Activated CD4-positive, alpha-beta T cell treated with anti-CD3 and anti-CD28 coated beads, Interleukin-2, amount 50 U/mL, for 48 hours (primary cell): ENCODE measurements at regions not wholly inside any gene's neighbourhood (a gene's known extent, or its start where the extent isn't known, plus 50 kb on each side); places are given as distances from the start of the nearest gene placed in this dataset.
A peak's percentile ranks its signal among the peaks of the same experiment; 100 is the strongest.

Source experiments
- DNase-seq, 2 experiments: peaks; one replicate each; pipeline ENCODE4 v3.0.0-alpha.2; 2020

DNA sequence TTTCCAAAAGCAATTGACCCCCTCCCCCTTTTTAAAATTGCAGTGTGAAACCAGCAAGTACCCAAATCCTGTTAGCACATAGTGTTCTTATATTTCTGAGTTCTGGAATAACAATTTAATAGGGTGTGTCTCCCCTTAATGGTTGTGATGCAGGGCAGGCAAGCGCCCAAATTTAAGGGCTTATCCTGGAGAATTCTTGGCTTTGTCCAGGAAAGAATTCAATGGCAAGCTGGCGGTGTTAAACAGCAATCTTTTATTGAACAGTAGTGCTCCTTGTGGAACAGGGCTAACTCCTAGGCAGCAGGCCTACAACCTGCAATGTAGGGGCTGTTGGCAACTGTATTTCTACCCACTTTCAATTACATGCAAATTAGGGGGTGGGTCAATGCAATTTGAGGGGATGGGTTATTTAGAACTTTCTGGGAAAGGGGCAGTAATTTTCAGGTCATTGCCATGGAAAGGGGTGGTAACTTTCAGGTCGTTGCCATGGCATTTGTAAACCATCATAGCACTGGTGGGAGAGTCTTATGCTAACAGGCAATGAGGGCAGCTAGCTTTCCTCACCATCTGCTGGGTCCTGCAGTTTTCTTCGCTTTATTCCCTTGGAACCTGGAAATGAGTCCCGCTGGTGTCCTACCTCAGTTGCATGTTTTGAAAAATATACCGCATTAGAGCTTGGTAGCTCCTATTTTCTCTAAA, 149.0 kb upstream of the KCTD1 start:
- no peak for DNase-seq

DNA sequence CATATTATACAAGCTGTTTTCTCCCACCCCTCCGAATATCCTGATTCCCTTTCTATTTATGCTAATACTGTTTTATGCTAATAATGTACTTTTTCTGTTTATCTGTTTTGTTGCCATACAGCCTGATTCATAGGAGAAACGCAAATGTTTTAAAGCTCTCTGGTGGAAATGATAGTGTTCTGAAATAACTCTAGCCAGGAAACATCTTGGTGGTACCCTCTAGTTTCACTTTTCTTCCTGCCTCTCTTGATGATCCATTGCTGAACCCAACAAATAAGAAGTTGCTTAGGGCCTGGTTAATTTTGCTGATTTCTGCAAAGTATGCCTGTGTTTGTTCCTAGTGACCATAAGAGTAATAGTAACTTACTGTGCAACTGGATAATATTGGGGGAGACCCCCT, 148.4 kb upstream of the KCTD1 start:
- no peak for DNase-seq

DNA sequence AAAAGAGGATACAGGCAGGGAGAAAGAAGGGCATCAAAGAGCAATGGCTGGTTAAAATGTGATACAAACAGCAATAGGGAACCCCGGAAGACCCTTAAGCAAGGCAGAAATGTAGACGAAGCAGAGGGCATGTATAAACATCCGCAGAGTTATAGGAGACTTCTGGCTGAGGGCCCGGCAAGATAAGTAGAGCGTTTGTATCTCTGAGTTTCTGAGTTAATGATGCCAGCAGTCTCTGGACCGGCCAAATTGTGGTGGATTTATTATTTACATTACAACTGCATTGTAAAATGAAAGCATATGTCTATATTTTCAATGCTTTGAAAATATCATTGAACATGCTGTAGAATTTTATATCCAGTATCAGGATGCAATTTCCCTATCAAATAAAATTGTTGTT, 148.0 kb upstream of the KCTD1 start:
- DNase-seq = no peak

DNA sequence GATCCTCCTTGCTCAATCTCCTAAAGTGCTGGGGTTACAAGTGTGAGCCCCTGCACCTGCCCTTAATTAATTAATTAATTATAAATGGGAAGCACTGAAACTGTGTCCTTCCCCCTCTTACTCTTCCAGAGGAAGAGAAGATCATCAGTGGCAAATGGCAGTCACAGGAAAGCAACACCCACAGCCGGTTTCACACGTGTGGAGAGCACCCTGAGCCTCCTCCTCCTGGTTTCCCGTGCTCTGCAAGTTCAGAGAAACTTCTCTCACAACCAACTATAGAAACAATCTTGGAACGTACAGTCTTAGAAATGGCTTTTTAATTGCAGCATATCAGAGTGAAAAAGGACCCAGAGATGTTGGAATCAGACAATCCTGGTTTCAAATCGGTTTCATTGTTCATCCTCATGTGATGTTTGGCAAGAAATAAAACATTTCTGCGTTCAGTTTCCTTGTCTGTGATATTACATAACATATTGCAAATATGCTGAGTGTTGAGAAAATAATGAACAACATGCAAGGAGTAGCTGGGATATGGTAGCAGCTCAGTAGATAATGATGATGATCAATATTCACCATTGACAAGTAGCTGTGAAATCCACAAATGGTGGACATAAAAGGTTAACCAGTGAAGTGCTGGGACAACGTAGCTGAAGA, 141.0 kb upstream of the KCTD1 start:
- no peak for DNase-seq

DNA sequence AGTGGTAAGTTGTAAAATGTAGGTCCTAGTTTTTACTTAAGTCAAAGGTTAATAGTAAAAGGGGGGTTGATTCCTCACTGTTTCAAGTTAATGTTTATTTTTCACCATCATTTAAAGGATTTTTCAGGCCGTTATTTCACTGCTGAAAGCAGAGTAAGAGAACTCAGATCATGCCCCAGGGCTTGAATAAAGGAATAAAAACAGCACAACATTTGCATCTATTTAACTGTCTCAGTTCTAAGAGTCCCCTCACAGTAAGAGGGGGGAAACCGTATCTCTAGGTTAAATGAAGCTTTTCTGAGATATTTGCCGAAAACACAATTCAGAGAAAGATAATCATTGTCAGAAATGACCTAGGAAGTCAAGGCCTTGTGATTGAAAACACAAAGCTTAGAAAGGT, 138.2 kb upstream of the KCTD1 start:
- DNase-seq = no peak

DNA sequence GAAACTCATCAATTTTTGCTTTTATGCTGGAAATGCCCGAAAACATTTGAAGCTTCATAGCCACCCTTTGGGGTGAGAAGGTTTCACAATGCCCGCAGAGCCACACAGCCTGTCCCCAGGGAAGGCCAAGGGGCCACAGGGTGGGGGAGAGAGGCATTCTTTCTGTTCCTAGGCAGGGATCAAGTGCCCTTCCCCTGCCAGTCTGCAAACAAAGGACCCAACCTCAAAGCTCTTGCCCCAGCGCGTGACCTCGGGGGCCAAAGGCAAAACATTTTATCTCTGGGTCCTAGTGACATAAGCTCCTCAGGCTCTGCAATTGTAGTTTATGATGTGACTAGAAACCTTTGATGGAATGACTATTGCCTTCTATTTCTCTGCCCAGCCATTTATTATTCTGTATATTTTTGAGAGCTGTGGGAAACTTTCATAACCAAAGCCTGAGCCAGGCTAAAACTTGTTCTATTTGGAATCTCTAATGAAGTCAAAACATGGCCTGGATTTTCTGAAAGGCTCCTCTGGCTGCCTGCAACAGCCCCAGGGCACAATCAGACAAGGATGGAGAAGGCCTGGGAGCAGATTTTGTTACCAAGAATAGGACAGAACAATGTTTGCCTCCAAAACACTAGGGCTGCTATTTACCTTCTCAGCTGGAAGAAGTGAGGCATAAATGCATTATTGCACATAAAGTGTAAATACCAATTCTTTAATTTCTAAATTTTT, 137.2 kb upstream of the KCTD1 start:
- DNase-seq = no peak

DNA sequence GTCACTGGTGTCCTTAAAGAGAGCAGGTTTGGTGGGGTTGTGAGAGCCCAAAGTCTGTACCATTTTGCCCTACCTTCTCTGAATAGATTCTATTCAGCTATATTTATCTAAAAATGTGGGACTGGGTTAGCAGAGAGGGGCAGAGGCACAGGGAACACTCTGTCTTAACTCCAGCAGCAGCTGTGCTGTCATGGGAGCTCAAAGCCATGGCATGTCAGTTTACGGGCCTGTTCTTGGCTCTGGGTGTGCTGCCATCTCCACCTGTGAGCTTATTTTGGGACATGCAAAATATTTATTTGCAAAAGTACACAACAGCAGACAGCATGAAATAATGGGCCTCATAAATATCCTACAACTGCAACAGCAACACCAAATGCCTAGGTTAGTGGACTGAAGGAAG, 129.6 kb upstream of the KCTD1 start:
- DNase-seq = no peak

DNA sequence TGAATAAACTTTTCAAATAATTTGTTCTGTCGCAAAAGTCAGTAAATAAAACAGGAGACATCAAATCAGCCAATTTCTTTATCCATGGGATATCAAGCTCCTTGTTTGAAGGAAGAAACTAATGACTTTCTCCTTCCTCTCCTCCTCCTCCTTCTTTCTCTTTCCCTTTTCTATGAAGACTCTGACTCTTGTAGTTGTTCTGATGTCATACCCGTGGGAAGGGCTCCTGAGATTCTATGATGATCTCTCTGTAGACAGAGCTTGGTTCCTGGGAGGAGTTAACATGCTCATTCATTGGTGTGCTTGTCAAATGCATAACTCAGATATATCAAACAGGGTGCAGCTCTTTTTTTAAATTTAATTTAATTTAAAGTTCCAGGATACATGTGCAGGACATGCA, 118.7 kb upstream of the KCTD1 start:
- DNase-seq = no peak

DNA sequence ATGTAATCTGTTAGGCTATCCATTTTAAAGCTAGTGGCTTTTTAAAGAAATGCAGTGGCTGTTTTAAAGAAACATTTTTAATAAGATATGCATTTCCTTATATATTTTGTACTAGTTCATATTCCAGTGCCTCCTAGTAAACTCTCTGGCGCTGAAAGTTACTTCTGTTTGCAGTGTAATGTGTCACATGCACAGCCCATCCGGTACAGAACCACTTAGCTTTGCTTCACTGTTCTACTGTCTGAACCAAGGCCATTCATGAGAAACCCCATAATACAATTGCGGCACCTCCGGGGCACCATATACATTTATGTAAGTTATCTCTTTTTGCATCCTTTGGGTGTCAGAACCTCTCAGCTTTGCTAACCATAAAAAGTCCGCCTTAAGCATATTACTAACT, 114.6 kb upstream of the KCTD1 start:
- no peak for DNase-seq

DNA sequence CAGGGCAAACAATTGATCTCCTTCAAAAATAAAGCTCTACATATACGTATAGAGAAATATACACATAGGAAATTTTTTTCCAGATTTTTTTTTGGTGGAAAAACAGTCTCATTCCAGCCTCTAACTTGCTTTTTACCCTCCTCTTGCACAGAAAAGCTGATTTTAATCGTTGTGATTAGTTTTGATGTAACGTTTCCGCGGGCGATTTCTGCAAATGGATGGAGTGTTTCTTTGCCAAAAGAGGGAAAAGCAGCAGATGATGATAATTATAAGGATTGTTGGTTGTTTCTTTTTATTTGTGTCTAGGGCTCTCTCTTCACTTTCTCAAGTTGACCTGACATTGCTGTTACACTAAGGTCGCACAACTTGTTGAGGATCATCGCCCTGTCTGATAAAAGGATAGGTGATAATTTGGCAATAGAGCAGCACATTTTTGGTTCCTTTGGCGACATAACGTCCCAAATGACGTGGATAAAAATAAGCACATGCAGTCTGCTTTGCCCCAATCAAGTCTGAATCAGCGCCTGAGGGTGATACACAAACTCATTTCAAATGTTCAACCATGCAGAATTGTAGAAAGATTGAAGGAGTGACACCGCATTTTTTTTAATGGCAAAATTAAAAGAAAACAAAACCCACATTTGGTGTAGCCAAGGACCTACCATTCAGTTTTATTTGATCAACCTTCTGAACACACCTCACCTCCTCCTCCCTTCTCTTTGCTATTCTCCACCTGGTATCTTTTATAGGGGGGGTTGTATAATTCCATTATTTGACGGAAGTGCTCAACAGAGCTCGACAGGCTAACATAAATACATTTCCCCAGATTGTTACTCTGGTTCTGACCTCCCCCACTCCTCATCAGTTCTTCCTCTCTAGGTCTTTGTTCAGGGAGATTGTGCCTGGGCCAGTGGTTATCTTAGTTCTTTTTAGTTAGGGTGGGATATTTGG, 109.6 kb upstream of the KCTD1 start:
- DNase-seq = no peak

DNA sequence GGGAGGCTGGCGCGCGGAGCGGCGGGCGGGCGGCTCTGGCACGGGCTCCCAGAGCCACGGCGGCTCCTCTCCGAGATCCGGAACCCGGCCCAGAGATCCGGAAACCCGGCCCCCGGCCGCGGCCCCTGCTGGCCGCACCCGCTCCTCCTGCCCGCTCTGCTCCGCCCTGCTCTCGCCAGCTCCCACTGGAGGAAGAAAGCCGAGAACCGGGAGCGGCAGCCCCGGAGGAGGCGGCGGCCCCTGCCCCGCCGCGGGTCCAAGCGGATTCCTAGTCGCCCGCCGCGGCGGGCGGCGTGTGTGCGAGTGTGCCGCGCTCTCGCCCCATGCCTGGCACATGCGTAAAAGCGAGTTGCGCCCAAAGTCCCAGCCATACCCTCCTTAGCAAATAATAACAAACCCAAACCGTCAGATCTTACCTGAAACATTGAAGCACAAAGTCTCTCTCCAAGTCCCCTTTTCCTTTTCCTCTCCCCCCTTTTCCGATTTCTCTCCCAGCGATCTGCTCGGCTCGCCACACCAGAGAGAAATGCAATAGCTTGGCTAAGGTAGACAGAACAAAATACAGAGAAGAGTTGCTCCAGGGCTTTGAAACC, 108.7 kb upstream of the KCTD1 start:
- peak; percentile 10 to 24 for DNase-seq

DNA sequence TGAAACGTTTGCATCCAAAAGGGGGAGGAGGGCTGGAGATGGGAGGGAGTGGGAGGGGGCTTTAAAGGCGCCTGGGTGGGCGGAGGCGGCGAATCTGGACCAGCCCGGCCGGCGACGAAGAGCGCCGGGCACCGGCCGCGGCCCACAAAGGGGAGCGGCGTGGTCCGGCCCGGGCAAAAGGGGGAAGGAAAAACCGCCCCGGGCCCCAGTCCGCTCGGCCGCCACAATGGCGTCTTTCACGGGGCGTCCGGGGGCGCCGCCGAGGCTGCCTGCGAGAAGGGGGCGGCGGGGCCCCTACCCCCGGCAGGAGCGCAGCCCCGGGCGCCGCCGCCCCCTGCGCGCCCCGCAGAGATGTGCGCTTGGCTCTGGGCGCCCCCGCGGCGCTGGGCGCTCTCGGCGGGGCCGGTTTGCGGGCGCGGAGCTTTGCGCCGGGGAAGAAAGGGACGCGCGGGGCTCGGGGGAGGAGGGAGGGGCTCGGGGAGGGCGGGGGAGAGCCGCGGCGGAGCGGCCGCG, 108.1 kb upstream of the KCTD1 start:
- no peak for DNase-seq

DNA sequence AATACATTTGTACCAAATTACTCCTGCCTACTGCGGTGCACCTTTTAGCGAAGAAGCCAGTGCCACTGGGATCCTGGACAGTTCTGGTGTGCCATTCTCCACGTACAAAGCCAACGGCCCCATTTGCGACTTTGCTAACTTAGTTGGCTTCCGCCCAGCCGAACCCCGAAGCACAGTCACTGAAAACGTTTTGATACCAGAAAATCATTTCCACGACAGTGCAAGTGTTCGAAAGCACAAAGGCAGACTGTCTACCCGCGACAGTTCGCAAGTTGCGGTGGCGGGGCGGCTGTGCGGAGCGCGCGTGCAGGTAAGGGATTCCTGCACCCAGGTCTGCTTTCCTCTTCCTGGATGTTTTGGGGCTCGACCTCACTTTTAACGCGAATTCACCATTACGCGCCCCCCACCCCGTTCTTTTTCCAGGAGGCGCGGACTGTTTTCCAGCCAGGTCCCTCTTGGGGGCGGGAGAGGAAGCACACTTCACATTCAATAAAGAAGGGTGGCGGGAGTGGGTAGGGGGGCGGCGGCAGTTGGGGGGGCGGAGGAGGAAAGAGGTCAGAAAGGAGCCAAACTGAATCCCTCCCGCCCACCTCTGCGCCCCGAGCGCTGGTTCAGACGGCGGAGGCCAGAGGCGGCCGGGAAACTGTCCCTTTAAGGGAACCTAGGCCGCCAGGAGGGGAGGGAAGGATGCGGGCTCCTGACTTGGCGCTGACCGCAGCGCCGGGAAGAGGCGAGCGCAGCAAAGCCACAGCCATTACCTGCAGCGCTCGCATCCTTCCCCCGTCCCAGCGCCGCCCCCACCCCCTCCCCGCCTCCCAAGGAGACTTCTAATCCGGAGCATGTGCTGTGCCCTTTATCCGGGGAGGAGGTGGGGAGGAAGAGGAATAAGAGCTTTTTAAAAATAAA, 107.4 kb upstream of the KCTD1 start:
- DNase-seq = no peak

DNA sequence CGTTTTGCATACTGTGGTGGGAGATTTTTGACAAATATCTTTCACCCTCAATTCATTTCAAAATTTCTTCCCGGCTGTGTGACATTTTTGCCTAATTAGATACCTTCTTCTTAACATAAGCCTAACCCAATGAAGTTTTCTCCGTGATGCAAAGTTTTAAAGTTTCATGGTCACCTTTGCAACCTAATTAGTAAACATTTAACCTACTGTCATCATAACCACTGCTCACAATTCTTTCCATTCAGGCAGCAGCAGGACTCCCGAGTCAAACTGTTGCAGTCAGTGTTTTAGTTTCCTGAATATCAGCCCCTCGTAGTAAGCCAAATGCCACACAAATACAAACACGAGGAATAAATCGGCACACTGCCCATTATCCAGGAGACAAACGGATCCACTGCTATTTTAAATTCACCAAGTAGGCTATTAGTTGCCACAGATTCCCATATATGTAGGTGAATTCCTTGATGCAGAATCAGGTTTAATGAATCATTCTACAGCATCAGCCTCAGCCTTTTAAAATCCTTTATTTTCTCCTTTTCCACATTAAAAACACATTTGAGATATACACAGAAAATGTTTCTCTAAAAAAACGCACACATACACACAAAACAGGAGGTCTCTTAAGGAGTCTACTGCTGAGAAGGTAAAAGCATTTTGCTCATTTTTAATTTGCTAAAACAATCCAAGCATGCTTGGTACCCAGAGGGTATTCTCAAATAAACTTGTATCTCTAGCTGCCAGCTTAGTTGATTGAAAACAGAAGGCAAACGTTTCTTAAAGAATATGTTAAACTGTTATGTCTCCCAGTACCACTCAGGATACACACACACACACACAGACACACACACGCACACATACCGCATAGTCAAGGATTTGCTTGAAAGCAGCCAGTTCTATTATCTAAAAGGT, 106.5 kb upstream of the KCTD1 start:
- DNase-seq = no peak

DNA sequence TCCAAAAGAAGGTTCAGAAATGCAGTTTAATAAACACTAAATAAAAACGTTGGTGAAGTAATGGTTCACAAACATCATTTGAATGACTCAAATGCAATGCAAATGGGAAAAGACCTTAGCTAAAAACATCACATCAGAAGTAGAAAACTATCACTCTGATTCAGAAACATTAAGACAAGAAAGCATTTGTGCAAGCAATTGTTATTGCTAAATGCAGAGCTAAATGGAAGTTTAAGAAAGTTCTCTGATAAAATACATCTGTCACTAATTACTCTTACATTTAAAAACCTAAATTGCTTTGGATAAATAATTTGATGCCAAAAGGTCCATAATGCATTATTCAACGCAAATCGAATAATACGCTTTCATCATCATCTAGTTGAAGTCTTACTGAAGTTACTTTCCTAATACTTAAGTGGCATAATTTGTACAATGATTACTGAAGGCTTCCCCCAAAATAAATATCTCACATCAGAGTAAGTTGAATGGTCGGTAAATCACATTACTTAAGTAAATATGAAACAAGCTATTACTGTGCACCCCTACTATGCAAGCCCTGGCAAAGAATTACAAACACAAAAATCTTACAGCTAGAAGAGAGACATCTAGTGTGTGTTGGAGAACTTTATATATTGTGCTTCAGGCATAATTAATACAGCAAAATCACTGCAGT, 105.7 kb upstream of the KCTD1 start:
- DNase-seq = no peak

DNA sequence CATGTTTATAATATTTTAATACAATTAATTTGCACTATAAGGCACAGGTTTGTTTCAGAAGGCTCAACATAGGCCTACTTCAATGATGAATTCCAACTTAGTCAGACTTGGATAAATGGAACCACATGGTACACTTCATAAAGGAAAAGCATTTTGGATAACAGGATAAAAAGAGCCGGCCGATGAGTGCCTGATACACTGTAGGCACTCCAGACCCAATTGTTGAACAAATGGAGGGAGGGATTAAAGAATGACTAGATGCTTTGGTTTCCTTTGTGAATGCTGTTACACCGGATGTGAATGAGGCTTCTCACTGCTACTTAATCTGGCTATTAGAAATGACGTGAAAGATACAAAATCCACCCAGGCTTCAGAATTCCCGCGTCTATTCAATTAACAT, 104.1 kb upstream of the KCTD1 start:
- no peak for DNase-seq

DNA sequence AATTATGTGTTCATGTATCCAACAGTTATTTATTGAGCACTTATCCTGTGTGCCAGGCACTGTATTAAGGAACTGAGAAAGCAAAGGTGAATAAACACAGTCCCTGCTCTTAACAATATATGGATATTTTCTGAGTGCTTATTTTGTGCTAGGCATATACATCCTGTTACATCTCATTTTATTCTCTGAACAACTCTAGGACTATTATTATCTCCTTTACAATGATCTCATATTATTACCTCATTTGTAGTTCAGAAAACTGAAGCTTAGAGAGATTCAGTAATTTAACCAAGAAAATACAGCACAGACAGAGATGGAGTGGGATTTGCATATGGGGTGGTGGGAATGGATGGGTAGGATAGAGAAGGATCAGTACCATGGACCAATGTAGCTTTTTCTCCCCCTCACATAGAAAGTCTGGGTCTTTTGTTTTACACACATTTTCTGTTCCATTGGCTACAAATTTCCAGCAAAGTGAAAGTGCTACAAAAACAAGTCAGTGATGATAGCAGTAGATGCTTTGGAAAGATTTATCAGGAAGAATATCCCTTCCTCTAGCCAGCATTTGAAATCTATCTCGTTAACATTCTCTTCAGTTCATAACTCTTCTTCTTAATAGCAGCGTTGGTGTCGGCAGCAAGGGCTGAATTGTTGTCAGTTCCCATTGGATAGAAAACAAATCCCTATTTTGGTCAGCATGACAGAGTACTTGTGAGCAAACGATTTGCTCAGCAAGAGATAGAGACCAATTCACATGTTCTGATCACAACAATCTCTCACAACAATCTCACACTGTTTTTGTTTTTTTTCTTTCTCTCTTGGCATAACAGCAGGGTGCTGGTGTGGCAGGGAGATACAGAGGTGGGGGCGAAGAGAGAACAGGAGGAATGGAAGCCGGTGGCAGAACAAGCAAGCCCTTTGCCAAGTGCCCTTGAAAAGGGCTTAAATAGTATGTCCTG, 102.2 kb upstream of the KCTD1 start:
- DNase-seq = no peak

DNA sequence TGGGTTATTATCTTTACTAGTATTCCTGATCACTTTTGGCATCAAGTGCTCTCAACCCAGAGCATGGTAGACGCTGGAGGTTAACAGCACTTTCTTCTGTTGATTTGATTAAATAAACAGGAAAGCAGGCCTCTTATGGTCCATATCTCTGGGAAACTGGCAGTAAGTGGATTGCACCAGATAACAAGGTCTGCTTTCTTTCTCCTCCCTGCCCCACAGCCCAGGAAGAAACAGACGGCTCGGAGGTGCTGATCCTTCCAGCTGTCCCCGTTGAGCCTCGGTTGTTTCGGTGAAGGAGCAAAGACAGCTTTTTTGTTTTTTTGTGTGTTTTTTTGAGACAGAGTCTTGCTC, 100.8 kb upstream of the KCTD1 start:
- DNase-seq = no peak
